Type B pancreatic cell (in vitro differentiated cells): ENCODE measurements at regions not wholly inside any gene's neighbourhood (a gene's known extent, or its start where the extent isn't known, plus 50 kb on each side); places are given as distances from the start of the nearest gene placed in this dataset.
A peak's percentile ranks its signal among the peaks of the same experiment; 100 is the strongest.

Experiments
- DNase-seq: peaks from one replicate; pipeline ENCODE4 v3.0.0; 2021; ENCODE audit warnings: mixed read lengths; ENCODE audit not compliant: unreplicated experiment; ENCODE audit errors: extremely low spot score
- H3K27ac Mint-ChIP-seq: 2 replicates; pipeline ENCODE4 v1.8.0; 2021; ENCODE audit warnings: mild to moderate bottlenecking, mixed read lengths
- H3K27me3 Mint-ChIP-seq: 2 replicates; pipeline ENCODE4 v1.8.0; 2021; ENCODE audit warnings: mixed read lengths
- H3K36me3 Mint-ChIP-seq: 2 replicates; pipeline ENCODE4 v1.8.0; 2021; ENCODE audit warnings: mixed read lengths
- H3K4me1 Mint-ChIP-seq: one replicate; pipeline ENCODE4 v1.8.0; 2021; ENCODE audit warnings: mixed read lengths; ENCODE audit not compliant: unreplicated experiment
- H3K4me3 Mint-ChIP-seq: 2 replicates; pipeline ENCODE4 v1.8.0; 2021; ENCODE audit warnings: mild to moderate bottlenecking, mixed read lengths
- H3K9me3 Mint-ChIP-seq: 2 replicates; pipeline ENCODE4 v1.8.0; 2021; ENCODE audit warnings: mixed read lengths
- CTCF ChIP-seq: fragments of 200-600 bp; sonication (generic); conservative IDR thresholded peaks from 2 replicates; pipeline ENCODE4 v1.5.0; 2021; ENCODE audit warnings: antibody characterized with exemption, mild to moderate bottlenecking

GRCh38 chr9:34823778-34824177 is 113.8 kb upstream of the CCL21 start:
- Mint-ChIP-seq H3K36me3 (no peaks in the 10 kb centered on the region), H3K4me1 (no peaks in the 10 kb centered on the region), H3K9me3 (no peaks in the 10 kb centered on the region), H3K27me3 (peaks cover 27% of the 10 kb centered on the region), H3K27ac (no peak overlapping the region), H3K4me3 (no peak overlapping the region)
- no peak for DNase-seq
- TF ChIP-seq CTCF: no peak

- Mint-ChIP-seq H3K4me1 (no peaks in the 10 kb centered on the region), H3K9me3 (peaks cover 8% of the 10 kb centered on the region), H3K36me3 (no peaks in the 10 kb centered on the region), H3K27ac (no peak overlapping the region), H3K4me3 (no peak overlapping the region), H3K27me3 (peaks cover 76% of the 10 kb centered on the region)
- no peak for TF ChIP-seq CTCF
- DNase-seq: no peak
Measured at GRCh38 chr9:34810187-34810524, 100.2 kb upstream of the CCL21 start.

- peaks cover 10% of the 10 kb centered on the region for H3K9me3 Mint-ChIP-seq
- no peak for DNase-seq
- peak; percentile 66 for TF ChIP-seq CTCF
- peaks cover 76% of the 10 kb centered on the region for H3K27me3 Mint-ChIP-seq
- H3K36me3 Mint-ChIP-seq: no peaks in the 10 kb centered on the region
- H3K27ac Mint-ChIP-seq: no peak overlapping the region
- peak overlapping the region; percentile 74 for H3K4me3 Mint-ChIP-seq
- no peaks in the 10 kb centered on the region for H3K4me1 Mint-ChIP-seq
Measured at GRCh38 chr9:34809504-34810186, 99.7 kb upstream of the CCL21 start.

- Mint-ChIP-seq H3K27ac (no peak overlapping the region), H3K4me1 (no peaks in the 10 kb centered on the region), H3K36me3 (no peaks in the 10 kb centered on the region), H3K9me3 (peaks cover 5% of the 10 kb centered on the region), H3K4me3 (no peak overlapping the region), H3K27me3 (peaks cover 50% of the 10 kb centered on the region)
- TF ChIP-seq CTCF: no peak
- DNase-seq: no peak
Measured at GRCh38 chr9:34802916-34803315, 93.0 kb upstream of the CCL21 start.

- Mint-ChIP-seq H3K36me3 (no peaks in the 10 kb centered on the region), H3K27ac (no peak overlapping the region), H3K27me3 (peaks cover 65% of the 10 kb centered on the region), H3K9me3 (no peaks in the 10 kb centered on the region), H3K4me1 (no peaks in the 10 kb centered on the region), H3K4me3 (no peak overlapping the region)
- DNase-seq: no peak
- no peak for TF ChIP-seq CTCF
Measured at GRCh38 chr9:34797367-34797766, 87.4 kb upstream of the CCL21 start.

- no peak overlapping the region for H3K4me3 Mint-ChIP-seq
- DNase-seq: no peak
- no peak for TF ChIP-seq CTCF
Measured at GRCh38 chr9:34796924-34797323, 87.0 kb upstream of the CCL21 start.

More at GRCh38 chr9:34796924-34797323, 87.0 kb upstream of the CCL21 start:
- H3K27me3 Mint-ChIP-seq: peaks cover 64% of the 10 kb centered on the region
- H3K4me1 Mint-ChIP-seq: no peaks in the 10 kb centered on the region
- no peaks in the 10 kb centered on the region for H3K36me3 Mint-ChIP-seq
- no peak overlapping the region for H3K27ac Mint-ChIP-seq
- H3K9me3 Mint-ChIP-seq: no peaks in the 10 kb centered on the region
